HEK293T (cell line): ENCODE measurements at regions not wholly inside any gene's neighbourhood (a gene's known extent, or its start where the extent isn't known, plus 50 kb on each side); places are given as distances from the start of the nearest gene placed in this dataset.

ENCODE experiments used
- BHLHE40 ChIP-seq: fragments of 450-650 bp; IDR thresholded peaks from 2 replicates; pipeline ENCODE4 v1.6.1; 2016; ENCODE audit warnings: mild to moderate bottlenecking, moderate library complexity, borderline replicate concordance
- CTBP1 ChIP-seq: fragments of 450-650 bp; IDR thresholded peaks from 2 replicates; pipeline ENCODE4 v1.6.1; 2016; ENCODE audit warnings: borderline replicate concordance
- ELF4 ChIP-seq: fragments of 450-650 bp; IDR thresholded peaks from 2 replicates; pipeline ENCODE4 v1.6.1; 2017; ENCODE audit warnings: antibody characterized with exemption
- FOXA1 ChIP-seq: fragments of 450-650 bp; IDR thresholded peaks from 2 replicates; pipeline ENCODE4 v1.6.1; 2016; ENCODE audit warnings: mild to moderate bottlenecking
- FOXK2 ChIP-seq: fragments of 450-650 bp; IDR thresholded peaks from 2 replicates; pipeline ENCODE4 v1.6.1; 2016; ENCODE audit warnings: mild to moderate bottlenecking
- FOXM1 ChIP-seq: fragments of 450-650 bp; IDR thresholded peaks from 2 replicates; pipeline ENCODE4 v1.6.1; 2017; ENCODE audit warnings: mild to moderate bottlenecking, borderline replicate concordance
- HDGF ChIP-seq: fragments of 450-650 bp; IDR thresholded peaks from 2 replicates; pipeline ENCODE4 v1.6.1; 2017; ENCODE audit warnings: antibody characterized with exemption, borderline replicate concordance
- L3MBTL2 ChIP-seq: fragments of 450-650 bp; conservative IDR thresholded peaks from 2 replicates; pipeline ENCODE4 v1.6.1; 2016; ENCODE audit warnings: mild to moderate bottlenecking
- NFRKB ChIP-seq: fragments of 450-650 bp; IDR thresholded peaks from 2 replicates; pipeline ENCODE4 v1.6.1; 2016; ENCODE audit warnings: mild to moderate bottlenecking, moderate library complexity
- SP1 ChIP-seq: fragments of 450-650 bp; IDR thresholded peaks from 2 replicates; pipeline ENCODE4 v1.6.1; 2017
- SUZ12 ChIP-seq: fragments of 450-650 bp; IDR thresholded peaks from 2 replicates; pipeline ENCODE4 v1.6.1; 2016; ENCODE audit warnings: mild to moderate bottlenecking
- TARDBP ChIP-seq: fragments of 450-650 bp; IDR thresholded peaks from 2 replicates; pipeline ENCODE4 v1.6.1; 2016
- ZNF384 ChIP-seq: fragments of 450-650 bp; IDR thresholded peaks from 2 replicates; pipeline ENCODE4 v1.6.1; 2016
- TF ChIP-seq, protein P1 (sequence below): fragments of 450-650 bp; IDR thresholded peaks from 2 replicates; pipeline ENCODE4 v1.6.1; 2016

DNA sequence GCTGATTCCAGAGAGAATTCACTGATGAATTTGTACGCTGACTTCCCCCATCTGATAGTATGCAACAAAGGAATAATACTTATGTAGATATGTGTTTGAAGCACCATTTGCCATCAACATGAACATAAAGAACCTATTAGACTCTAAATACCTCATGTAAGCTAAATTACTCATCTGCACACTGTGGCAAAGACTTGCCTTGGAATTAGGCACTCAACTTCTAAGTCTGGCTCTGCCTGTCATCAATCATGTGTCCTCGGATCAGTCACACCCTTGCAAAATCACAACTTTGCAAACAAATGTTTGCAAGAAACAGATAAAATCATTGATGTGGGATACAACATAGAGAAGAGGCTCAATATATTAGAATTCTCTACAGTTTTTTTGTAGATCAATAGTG lies 169.9 kb upstream of the LDB2 start:
- no peak for TF ChIP-seq SUZ12
- no peak for TF ChIP-seq FOXK2
- TF ChIP-seq ZNF384, result no peak
- TF ChIP-seq, protein P1, sequence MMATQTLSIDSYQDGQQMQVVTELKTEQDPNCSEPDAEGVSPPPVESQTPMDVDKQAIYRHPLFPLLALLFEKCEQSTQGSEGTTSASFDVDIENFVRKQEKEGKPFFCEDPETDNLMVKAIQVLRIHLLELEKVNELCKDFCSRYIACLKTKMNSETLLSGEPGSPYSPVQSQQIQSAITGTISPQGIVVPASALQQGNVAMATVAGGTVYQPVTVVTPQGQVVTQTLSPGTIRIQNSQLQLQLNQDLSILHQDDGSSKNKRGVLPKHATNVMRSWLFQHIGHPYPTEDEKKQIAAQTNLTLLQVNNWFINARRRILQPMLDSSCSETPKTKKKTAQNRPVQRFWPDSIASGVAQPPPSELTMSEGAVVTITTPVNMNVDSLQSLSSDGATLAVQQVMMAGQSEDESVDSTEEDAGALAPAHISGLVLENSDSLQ, result no peak
- TF ChIP-seq FOXM1, result no peak
- TF ChIP-seq NFRKB, result no peak
- TF ChIP-seq BHLHE40, result no peak
- TF ChIP-seq L3MBTL2, result no peak
- TF ChIP-seq TARDBP, result no peak
- TF ChIP-seq ELF4, result no peak
- no peak for TF ChIP-seq SP1
- no peak for TF ChIP-seq FOXA1
- TF ChIP-seq HDGF, result no peak
- no peak for TF ChIP-seq CTBP1
